ENCODE measurements at regions not wholly inside any gene's neighbourhood (a gene's known extent, or its start where the extent isn't known, plus 50 kb on each side); places are given as distances from the start of the nearest gene placed in this dataset.

GRCh38 chr2:117074756-117075155 is 739.7 kb upstream of the DDX18 start:
- no peaks in the 10 kb centered on the region for H3K79me2 ChIP-seq (replicated peaks; ENCODE audit: insufficient read depth)
- H3K36me3 ChIP-seq (ENCODE audit: insufficient read depth) = 0 out of 2 replicates have a peak, but pooled peaks cover 7% of the 10 kb centered on the region
- no peak overlapping the region for H3K4me3 ChIP-seq
- Mint-ChIP-seq H3K27me3 (ENCODE audit: insufficient read depth, low read depth, poor library complexity) (peaks cover 2% of the 10 kb centered on the region), H3K36me3 (ENCODE audit: low read depth) (peaks cover 18% of the 10 kb centered on the region; the same call in 2 of the 3 replicates), H3K9me3 (peaks cover 26% of the 10 kb centered on the region), H3K27ac (no peak overlapping the region), H3K4me1 (no peaks in the 10 kb centered on the region), H3K4me3 (no peak overlapping the region)
- ATAC-seq (no peak), DNase-seq (ENCODE audit: low spot score) (no peak)
- no peaks in the 10 kb centered on the region; the same call in 1 of the 2 replicates for H3K9me2 ChIP-seq (ENCODE audit: insufficient read depth)
- no peak overlapping the region for H3K4me2 ChIP-seq
- no peak overlapping the region for H3K27ac ChIP-seq (ENCODE audit: low read depth)
- H3K4me1 ChIP-seq (ENCODE audit: insufficient read depth) = no peaks in the 10 kb centered on the region
- peaks cover 33% of the 10 kb centered on the region for H3K27me3 ChIP-seq (ENCODE audit: insufficient read depth)
- no peaks in the 10 kb centered on the region for H3F3A ChIP-seq (replicated peaks; ENCODE audit: low read depth)
- H2AFZ ChIP-seq = no peak overlapping the region
- H4K20me1 ChIP-seq (replicated peaks; ENCODE audit: insufficient read depth) = no peaks in the 10 kb centered on the region
- TF ChIP-seq JUNB (IDR thresholded peaks at IDR 0.05; ENCODE audit: unreplicated experiment) (no peak), CREB1 (CRISPR knock-in tag; IDR thresholded peaks at IDR 0.05; ENCODE audit: low read depth) (no peak), EZH2 (IDR thresholded peaks at IDR 0.05; ENCODE audit: low read depth, unreplicated experiment) (no peak), REST (IDR thresholded peaks at IDR 0.05; ENCODE audit: unreplicated experiment) (no peak), ZNF462 (CRISPR knock-in tag; IDR thresholded peaks at IDR 0.05) (no peak), ZNF331 (CRISPR knock-in tag; IDR thresholded peaks at IDR 0.05; ENCODE audit: low read depth) (no peak), CTCF (conservative IDR thresholded peaks at IDR 0.05; ENCODE audit: low read depth in 2 of 2) (no peak), EZH2phosphoT487 (IDR thresholded peaks at IDR 0.05; ENCODE audit: unreplicated experiment) (no peak), POLR2AphosphoS5 (IDR thresholded peaks at IDR 0.05; ENCODE audit: low read depth) (no peak), STAT1 (IDR thresholded peaks at IDR 0.05; ENCODE audit: unreplicated experiment) (no peak), ETS1 (IDR thresholded peaks at IDR 0.05) (no peak), NANOG (IDR thresholded peaks at IDR 0.05; ENCODE audit: borderline replicate concordance) (no peak), ZNF114 (CRISPR knock-in tag; IDR thresholded peaks at IDR 0.05) (no peak)
